BJ (cell line): ENCODE measurements at regions not wholly inside any gene's neighbourhood (a gene's known extent, or its start where the extent isn't known, plus 50 kb on each side); places are given as distances from the start of the nearest gene placed in this dataset.

Experiments
- CTCF ChIA-PET: fragments of 350-600 bp; formaldehyde crosslinking; extraction: SDS; loops from one replicate; lab custom pipeline; 2021; ENCODE audit warnings: antibody characterized with exemption, inconsistent platforms; lab: Yijun Ruan, JAX
- POLR2A ChIA-PET: fragments of 300-600 bp; sonication (Branson Sonifier 250); formaldehyde crosslinking; extraction: SDS; loops from one replicate; lab custom pipeline; 2021; ENCODE audit warnings: antibody characterized with exemption; lab: Charles Lee
- DNase-seq: peaks from one replicate; pipeline ENCODE4 v3.0.0-alpha.2; 2011; ENCODE audit warnings: low read depth
- H3K27me3 ChIP-seq: 2 replicates; pipeline ENCODE4 v1.6.0; 2011; ENCODE audit warnings: low read length; ENCODE audit not compliant: control insufficient read depth, insufficient read depth
- H3K36me3 ChIP-seq: 2 replicates; pipeline ENCODE4 v1.5.1; 2011; ENCODE audit warnings: low read length; ENCODE audit not compliant: control insufficient read depth, insufficient read depth
- H3K4me3 ChIP-seq: 2 replicates; pipeline ENCODE4 v1.5.1; 2011; ENCODE audit warnings: low read depth, mild to moderate bottlenecking, control low read depth, low read length
- CTCF ChIP-seq: IDR thresholded peaks from 2 replicates; pipeline ENCODE4 v1.5.1; 2011; ENCODE audit warnings: low read depth, mild to moderate bottlenecking, control low read depth, inconsistent platforms, low read length, moderate library complexity; ENCODE audit not compliant: insufficient read depth

GRCh38 chr5:155299386-155300005 is 285.9 kb downstream of the KIF4B start:
- Histone ChIP-seq H3K36me3 (no peaks in the 10 kb centered on the region), H3K4me3 (no peak overlapping the region), H3K27me3 (no peaks in the 10 kb centered on the region)
- CTCF ChIA-PET: no interaction called here
- no peak for DNase-seq
- TF ChIP-seq CTCF: no peak
- POLR2A ChIA-PET: no interaction called here

GRCh38 chr5:155303120-155303519 is 289.6 kb downstream of the KIF4B start:
- ChIA-PET POLR2A (no interaction called here), CTCF (no interaction called here)
- Histone ChIP-seq H3K27me3 (no peaks in the 10 kb centered on the region), H3K36me3 (no peaks in the 10 kb centered on the region), H3K4me3 (no peak overlapping the region)
- no peak for TF ChIP-seq CTCF
- no peak for DNase-seq

GRCh38 chr5:155307229-155307628 is 293.7 kb downstream of the KIF4B start:
- ChIA-PET POLR2A (no interaction called here), CTCF (no interaction called here)
- no peaks in the 10 kb centered on the region for H3K36me3 ChIP-seq
- DNase-seq: no peak
- H3K4me3 ChIP-seq: no peak overlapping the region
- H3K27me3 ChIP-seq: no peaks in the 10 kb centered on the region
- no peak for TF ChIP-seq CTCF

GRCh38 chr5:155308289-155308688 is 294.7 kb downstream of the KIF4B start:
- TF ChIP-seq CTCF: no peak
- no peak overlapping the region for H3K4me3 ChIP-seq
- H3K36me3 ChIP-seq: no peaks in the 10 kb centered on the region
- DNase-seq: no peak
- CTCF ChIA-PET: no interaction called here
- POLR2A ChIA-PET: no interaction called here
- no peaks in the 10 kb centered on the region for H3K27me3 ChIP-seq

GRCh38 chr5:155309021-155309746 is 295.6 kb downstream of the KIF4B start:
- no peak overlapping the region for H3K4me3 ChIP-seq
- no peak for DNase-seq
- TF ChIP-seq CTCF: no peak
- ChIA-PET CTCF (no interaction called here), POLR2A (no interaction called here)
- H3K27me3 ChIP-seq: no peaks in the 10 kb centered on the region
- no peaks in the 10 kb centered on the region for H3K36me3 ChIP-seq
